HG03565 (cell line): ENCODE measurements at regions not wholly inside any gene's neighbourhood (a gene's known extent, or its start where the extent isn't known, plus 50 kb on each side); places are given as distances from the start of the nearest gene placed in this dataset.
"Not testable (repeated sequence)": the region's sequence is repeated elsewhere in the genome, so short reads cannot be mapped to it uniquely, and the experiment has no call there.

Experiments
- ATAC-seq: cut with Tn5 transposase; IDR thresholded peaks from one replicate; pipeline ENCODE4 v1.9.1; 2021; ENCODE audit warnings: mild to moderate bottlenecking, moderate library complexity; ENCODE audit not compliant: unreplicated experiment

DNA sequence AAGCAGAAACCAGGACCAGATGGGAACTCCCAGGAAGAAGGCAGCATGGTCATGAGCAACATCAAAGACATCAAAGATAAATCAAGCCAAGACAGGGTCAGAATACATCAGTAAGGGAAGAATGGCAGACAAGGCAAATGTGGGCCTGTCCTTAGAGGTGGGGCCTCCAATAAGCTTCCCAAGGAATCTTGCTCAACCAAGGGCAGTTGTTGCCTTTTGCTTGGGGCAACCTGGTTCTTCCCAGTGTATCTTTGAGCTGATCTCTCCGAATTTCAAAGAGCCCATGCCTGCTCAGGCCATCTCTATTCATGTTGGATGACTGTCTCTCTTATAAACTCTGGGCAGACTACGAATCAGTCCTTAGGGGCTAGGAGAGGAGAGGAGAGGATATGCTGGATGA is 68.4 kb upstream of the HABP2 start:
- ATAC-seq = no peak

DNA sequence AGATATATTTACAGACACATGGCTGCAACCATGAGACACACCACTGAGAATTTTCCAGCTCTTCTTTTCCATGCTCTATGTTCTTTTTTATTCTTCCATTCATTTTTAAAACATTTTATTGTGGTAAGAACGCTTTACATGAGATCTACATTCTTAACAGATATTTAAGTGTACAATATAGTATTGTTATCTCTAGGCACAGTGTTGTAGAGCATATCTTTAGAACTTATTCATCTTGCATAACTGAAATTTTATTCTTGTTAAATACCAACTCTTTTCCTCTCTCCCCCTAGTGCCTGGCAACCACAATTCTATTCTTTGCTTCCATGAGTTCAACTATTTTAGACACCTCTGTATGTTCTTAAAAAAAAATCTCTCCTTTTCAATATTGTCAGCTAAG is 67.1 kb upstream of the HABP2 start:
- no peak for ATAC-seq

DNA sequence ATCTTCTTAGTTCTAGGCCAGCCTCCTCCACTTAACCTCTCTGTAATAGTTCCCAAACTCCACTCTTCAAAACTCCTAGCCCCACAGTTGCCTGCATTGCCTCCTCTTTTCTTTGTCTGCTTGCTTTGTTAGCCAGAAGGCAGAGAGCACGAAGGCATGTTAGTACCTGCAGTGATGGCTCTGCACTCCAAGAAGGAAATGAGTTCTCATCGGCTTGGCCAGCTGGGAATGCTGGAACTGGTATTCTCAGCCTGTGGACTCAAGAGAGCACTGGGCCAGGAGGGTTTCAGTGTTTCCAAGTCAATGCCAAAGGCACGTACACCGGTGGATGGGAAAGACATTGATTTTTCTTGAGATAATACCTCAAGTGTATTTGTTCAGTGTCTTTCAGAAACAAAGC is 66.3 kb upstream of the HABP2 start:
- ATAC-seq = no peak

DNA sequence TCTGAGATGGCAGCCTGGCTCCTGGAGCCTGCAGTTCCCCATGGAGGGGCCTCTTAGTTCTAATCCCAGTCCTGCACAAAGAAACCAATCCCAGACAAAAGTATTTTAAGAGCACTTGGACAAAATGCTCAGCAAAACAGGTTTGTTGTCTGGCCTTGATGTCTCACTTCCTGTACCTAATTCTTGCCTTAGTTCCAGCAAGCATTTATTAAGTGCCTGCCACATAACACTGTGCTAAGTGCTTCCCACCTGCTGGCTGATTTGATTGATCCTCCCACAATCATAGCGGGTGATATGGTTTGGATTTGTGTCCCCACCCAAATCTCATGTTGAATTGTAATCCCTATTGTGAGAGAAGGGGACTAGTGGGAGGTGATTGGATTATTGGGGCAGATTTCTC is 65.7 kb upstream of the HABP2 start:
- no peak for ATAC-seq

DNA sequence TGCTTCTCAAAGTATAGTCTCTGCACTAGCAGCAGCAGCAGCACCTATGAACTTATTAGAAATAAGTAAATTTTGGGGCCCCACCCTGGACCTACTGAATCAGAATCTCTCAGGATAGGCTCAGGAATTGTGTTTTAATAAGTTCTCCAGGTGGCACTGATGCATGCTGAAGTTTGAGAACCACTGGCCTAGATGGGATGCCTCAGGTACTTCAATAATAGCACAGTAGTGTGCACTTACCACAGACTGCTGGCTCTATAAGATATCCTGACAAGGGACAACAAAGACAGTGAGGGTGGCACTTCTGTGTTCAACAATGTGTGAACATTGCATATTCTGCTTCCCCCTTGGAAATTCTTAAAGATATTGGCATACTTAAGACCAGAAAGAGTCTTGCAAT is 64.7 kb upstream of the HABP2 start:
- no peak for ATAC-seq

DNA sequence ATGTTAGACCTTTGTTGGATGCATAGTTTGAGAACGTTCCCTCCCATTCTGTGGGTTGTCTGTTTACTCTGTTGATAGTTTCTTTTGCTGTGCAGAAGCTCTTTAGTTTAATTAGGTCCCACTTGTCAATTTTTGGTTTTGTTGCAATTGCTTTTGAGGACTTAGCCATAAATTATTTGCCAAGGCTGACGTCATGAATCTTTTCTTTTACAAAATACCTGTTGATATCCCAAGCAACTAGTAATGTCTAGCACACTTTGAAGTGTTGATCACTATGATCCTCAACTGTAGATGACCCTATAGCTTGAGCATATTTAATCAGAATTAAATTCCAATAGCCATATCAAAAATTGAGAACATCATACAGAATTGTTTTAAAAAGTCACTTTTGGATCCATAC is 63.3 kb upstream of the HABP2 start:
- not testable (repeated sequence) for ATAC-seq

DNA sequence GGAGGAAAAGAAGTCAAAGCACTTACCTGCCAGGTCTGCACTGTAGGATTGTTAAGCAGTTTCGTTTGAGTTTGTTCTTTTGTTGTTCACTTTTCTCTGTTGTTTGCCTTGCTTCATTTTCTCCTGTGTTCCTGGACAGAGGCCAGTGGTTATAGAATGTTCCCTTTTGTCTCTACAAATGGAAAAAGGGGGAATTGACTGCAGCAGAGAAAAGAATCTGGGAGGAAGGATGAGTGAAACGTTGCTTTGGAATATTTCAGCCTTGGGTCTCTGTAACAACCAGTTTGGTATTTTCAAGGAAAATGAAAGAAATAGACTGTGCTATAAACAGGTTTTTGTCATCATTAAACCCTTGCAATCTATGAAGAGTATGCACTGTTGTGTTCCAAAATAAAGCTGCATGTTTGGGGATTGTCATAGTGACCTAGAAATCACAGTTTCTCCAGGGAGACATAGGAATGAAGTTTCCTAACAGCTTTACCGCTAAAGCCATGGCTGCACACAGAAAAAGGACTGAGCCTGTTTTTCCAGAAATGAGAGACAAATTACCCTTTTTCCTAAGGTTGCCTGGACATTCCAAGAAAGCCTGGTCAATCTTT is 60.8 kb upstream of the HABP2 start:
- ATAC-seq = no peak

DNA sequence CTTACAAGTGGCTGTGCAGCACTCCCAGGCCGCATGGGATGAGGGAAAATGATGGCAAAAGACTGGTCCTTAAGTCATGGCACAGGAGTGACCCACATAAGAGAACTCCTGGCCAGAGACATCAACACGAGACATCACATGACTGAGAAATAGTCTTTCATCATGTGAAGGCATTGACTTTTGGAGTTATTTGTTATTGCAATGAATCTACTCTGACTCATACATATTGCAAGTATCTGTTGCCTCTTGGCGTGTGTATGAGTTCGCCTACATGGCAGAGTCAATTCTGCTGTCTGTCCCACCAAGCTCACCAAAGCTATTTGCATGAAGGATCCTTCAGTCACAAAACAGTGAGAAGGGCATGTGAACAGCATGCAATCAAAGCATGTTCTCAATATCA is 59.7 kb upstream of the HABP2 start:
- ATAC-seq = no peak

DNA sequence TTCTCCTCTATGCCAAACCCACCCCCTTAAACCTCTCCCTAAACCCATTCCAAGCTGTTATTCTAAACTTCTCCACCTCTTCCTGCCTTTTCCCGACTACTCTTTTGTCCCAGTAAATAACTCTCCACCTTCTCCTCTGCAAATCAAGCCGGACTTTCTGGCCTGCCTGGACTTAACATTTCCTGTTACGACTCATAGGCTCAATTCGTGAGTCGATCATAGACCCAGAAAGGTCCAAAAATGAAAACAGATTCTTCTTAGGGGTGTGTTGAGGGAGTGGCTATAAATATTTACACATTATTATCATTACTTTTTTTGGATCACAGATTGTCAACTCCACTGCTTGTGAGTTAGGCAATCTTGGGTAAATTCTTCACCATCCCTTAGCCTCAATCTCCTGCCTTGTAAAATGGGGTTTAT is 59.0 kb upstream of the HABP2 start:
- no peak for ATAC-seq

DNA sequence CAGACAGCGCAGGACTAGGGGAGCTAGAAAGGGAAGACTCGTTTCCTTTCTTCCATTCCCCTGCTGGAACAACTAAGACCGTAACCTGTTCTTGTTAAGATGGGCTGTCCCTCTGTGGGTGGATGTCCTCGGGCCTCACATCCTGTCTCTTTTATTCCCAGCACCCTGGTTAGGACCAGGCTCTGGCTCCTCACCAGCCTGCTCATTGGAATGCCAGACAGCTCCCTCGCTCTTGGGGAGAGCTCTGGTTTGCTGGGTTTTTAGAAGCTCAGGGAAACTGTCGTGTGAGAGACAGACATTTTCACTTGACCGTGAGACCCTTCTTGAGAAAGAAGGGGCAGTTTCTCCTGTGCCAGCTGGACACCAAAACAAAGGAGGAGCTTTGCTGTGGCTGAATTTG is 58.1 kb upstream of the HABP2 start:
- ATAC-seq = no peak

DNA sequence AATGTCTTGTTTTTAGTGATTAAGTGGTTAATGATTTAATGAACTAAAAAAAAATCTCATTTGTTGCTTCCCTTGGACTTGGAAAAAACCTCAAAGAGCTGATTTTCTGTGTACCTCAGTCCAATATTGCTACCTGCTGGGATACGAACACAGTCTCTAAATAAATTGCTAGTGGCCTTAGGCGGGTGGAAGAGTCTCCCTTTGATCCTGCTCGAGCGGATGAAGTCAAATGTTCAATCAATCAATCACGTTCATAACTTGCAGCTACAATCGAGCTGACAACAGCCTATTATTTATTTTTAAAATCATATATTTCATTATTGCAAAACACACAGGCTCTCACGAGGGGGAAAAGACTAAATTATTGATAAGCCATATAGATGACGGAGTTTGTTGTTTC is 57.3 kb upstream of the HABP2 start:
- ATAC-seq = no peak

DNA sequence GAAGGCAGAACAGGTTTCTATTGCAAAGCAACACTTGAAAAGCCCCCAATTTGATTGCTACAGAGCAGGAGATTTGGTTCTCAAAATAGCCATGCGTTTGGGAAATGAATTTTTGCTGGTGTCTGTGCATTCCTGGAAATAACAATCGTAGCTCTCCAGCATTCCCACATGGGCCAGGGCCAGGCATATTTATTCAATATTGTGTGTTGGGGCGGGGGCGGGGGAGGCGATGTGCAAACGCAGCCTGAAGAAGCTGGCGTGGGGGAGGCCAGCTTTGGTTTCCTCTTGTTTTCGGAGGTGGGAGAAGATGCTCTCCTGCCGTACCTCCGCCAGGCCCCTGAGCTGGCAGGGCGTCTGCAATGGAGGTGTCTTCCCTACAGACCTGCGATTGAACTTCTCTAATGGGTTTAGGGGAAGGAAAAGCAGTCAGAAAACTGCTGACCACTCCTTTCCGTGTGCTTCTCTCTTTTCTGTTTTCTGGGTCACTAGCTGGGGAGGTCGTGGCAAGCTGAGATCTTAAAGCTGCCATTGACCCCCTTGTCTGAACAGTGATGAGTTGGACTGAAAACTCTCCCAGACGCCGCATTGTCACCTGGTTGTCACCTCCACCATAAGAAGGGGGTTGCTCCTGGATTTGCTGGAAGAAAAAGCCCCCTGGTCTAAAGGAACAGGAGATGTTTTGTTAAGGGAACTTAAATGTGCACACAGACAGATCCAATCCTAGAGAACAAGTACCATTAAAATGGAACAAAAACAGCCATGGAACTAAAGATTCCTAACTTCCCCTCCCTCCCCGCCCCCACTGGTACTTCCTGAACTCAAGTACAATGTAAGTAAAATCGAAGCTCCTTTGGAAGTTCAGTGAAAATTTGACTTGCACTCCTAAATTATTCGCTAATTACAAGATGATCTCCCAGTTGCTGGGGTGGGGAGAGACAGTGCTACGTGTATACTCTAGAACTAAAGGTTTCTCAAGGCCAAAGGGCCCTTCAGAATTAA is 56.4 kb upstream of the HABP2 start:
- no peak for ATAC-seq

DNA sequence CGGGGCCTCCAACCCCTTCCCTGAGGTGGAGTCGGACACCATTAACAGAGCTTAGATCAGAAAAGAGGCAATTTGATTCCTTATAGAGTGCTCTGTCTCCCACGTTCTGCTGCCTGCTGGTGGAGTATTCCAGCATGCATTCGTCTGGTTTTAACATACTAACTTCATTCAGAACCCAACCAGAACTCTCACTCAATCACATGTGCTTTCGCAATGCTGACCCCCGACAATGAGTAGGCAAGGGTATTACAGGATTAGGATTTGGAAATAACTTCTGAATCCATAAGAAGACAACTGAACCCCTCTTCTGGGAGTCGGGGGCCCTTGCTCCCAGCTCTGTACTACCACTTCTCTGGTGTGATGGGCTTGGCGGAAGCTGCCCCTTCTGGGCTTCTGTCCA is 55.7 kb upstream of the HABP2 start:
- no peak for ATAC-seq

DNA sequence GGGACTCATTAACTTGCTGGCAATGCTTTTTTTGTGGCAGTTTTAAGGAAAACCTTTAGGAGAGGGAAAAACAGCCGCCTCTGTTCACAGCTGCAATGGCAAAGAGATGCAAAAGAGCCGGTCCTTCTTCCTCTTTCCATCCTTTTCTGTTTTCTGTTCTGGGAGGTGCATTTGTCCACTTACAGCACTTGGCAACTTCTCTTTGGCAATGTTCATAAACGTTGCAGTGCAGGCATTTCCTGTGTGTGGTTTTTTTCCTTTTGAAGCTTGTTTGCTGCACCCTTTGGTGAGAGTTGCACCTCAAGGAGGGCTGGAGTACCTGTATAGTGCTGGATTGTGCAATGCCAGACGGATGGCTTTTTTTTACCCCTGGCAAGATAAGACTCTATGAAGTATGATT is 53.9 kb upstream of the HABP2 start:
- no peak for ATAC-seq

DNA sequence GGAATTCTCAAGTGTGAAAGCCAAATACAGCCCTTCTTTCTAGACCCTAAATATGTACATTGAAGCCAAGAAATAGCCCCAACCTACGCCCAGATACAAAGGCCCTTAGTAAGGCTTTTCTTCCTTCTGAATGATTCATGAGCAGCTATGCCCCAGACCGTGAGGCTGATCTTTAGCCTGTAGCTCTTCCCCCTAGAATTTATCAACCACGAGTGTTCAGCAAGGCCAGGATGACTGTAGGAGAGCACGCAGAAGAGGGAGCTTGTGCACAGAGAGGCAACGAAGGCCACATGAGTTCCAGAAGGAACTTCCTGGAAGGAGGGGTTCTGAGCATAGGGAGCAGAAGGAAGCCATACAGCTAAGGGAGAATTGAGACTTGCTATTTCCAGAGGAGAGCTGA is 53.0 kb upstream of the HABP2 start:
- ATAC-seq = no peak

DNA sequence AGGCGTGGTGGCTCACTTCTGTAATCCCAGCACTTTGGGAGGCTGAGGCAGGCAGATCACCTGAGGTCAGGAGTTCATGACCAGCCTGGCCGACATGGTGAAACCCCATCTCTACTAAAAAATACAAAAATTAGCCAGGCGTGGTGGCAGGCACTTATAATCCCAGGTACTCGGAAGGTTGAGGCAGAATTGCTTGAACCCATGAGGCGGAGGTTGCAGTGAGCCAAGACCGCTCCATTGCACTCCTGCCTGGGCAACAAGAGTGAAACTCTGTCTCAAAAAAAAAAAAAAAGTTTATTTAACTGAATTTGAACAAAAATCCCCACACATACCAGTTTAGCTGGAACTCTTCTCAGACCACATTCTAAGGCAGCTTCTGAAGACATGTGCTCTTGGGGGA is 51.8 kb upstream of the HABP2 start:
- not testable (repeated sequence) for ATAC-seq
